ENCODE measurements at regions not wholly inside any gene's neighbourhood (a gene's known extent, or its start where the extent isn't known, plus 50 kb on each side); places are given as distances from the start of the nearest gene placed in this dataset.

DNA sequence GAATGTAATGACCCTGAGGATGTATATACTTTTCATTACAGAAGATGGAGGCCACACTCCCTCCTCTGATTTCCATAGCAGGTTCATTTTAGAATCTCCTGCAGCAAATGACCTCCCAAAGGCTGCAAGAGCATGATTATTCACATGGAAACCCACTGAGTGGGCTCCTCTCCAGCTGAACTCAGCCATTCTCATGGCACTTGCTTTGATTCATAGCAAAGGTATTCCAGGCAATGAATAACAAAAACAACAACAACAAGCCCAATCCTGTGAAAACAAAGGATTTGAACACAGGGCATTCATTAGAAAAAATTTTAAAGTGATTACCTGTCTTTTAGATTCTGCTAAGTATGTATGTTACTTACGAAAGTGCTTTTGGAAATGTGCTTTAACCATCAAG, 894.0 kb upstream of the FRG1 start:
- DNase-seq, result no peak

DNA sequence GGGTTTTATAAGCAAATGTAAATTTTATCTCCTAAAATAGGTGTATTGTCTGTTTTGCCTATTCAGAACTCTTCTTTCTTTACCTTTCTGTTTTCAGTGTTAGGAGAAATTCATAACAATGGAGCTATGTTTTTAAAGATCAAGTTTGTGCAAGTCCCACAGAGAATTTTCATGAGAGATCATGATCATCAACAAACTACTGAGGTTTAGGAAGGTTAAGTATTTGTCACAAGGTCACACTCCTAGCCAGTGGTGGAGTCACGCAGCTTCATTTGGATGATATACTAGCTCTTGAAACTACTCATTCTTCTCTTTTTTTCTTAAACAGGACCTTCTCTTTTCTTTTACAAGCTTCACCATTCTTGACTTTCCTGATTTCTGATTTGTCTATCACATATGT, 892.6 kb upstream of the FRG1 start:
- DNase-seq, result no peak

DNA sequence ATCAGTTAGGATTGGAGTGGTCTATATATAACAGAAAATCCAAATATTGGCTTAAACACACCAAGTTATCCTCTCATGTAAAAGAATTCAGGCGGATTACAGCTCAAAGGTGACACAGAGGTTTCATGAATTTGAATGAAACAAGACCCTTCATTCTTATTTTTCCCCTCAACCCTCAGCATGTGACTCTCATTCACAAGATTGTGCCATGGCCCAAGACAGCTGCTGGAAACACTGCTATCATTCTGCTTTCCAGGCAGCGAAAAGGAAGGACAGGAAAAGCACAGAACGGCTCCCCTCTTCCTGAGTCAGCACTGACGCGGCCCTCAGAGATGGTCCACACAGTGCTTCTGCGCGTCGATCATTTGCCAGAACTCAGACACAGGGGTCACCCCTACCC, 891.0 kb upstream of the FRG1 start:
- DNase-seq, result no peak

DNA sequence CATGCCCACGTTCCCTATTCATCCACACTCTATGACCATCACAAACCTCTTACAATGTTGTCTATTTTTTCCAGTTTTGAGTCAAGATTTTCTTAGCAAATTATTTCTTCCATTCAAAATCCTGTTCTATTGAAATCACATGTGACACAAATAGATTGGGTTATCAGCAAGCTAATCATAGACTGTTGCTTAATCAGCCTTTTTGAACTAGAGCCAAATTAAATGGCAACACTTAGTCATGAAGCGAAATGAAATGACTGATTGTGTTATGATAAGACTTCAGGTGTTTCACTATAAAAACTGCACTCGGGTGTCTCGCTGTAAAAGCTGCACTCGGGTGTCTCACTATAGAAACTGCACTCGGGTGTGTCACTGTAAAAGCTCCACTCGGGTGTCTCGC, 890.0 kb upstream of the FRG1 start:
- DNase-seq, result no peak

DNA sequence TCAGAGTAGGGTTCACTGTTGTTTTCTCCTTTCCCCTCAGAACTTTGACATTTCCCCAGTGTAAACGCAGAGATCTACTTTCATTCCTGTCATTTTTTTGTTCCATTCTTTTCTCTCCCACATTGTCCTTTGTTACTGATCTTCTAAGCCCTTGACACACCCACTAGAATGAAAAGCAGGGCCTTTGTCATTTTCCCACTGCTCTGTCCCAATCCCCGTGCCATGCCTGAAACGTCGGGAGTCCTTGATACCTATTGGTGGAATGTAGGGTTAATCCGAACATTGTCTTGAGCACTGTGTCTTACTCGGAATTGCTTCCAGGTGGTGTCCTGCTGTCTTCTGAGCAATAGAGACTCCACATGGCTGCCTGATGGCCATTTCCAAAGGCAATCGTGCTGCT, 887.1 kb upstream of the FRG1 start:
- no peak for DNase-seq

DNA sequence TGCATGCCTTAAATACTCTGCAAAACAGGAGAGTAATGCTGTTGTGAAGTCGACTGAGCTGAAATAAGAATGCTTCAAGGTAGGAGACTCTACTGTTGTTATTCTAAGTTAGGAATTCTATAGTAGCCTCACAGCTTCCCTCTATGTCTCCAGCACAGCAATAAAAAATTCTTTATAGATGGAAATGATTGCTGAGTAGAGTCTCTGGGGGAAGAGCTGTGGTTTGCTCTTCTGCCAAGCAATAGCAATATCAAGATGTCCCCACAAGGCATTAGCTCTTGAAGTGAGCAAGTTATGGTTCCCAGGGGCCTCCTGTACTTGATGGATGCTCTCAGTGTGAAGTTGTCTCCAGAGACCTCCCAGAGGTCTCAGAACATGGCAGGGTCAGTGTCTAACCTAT, 880.6 kb upstream of the FRG1 start:
- no peak for DNase-seq

DNA sequence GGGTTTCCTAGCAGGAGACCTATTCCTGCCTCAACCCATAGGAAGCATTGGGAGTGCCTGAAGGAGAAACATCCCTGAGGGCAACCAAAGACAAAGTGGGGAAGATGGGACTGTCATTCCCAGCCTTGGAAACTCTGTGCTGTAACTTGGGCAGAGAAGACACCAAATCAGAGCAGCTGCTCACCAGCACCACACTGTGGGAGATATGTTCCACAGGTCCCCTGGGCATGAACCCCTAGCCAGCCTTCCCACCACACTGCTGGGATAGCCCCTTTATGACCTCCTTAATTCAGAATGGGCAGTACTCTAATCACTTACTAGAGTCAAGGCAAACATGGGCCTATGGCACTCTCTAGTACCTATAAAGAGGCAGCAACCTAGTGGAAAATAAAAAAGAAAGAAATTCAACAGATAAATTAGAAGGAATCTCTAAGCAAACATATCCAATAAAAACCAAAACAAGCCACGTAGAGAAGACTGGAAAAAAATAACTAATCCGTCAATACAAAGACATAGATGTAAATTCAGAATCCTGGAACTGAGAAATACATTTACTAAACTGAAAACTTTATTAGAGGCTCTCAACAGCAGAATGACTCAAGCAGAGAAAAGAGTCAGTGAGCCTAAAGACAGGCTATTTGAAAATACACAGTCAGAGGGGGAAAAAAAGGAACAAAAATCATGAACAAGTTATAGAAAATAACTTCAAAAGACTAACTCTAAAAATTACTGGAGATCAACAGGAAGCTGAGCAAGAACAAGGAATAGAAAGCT, 878.4 kb upstream of the FRG1 start:
- no peak for DNase-seq

DNA sequence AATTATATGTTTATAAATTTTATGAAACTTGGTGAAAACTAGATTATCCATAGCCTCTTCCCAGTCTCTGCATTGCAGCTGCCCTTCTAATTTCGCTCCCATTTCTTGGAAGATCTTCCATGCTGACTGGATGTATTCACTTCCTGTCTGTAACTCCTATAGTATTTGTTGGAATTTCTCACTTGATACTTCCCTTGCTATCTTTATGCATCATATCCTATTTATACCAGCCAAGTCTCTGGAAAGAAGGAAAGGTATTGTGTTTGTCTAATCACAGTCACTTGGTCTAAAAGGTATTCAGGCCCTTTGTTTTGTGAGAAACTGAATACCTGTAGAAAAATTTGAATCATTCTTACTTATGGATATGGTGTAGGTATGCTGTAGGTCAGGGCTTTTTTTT, 870.9 kb upstream of the FRG1 start:
- DNase-seq, result no peak

DNA sequence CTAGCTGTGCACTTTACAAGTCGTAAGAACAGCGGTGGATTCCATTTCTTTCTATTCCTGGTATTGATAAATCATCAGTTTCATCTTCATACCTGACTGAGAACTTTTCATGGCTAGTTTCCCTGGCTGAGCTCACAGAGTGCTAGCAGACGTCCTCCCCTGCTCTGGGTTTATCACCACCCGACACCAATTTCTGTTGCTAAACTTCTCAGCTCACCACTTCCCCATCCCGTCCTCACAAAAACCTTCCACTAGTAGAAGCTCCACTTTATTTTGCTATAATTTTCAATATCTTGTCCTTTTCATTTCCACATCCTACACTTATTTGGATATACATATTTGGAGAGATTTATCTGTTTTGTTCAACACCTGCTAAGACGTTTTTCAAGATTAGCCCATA, 869.4 kb upstream of the FRG1 start:
- no peak for DNase-seq

DNA sequence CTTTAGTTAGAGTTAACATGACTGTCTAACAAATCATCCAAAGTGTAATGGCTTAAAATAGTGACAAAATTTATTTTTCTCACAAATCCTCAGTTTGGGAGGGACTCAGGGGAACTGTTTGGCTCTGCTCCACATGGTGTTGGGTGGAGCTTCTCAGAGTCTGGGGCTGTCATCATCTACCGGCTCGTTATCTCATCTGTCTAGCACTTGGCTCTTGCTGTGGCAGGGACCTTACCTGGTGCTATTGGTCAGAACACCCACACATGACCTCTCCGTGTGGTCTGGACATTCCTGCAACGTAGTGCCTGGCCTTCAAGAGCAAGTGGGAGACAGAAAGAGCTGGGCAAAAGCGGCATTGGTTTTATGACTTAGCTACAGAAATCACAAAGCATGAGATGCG, 866.9 kb upstream of the FRG1 start:
- no peak for DNase-seq

DNA sequence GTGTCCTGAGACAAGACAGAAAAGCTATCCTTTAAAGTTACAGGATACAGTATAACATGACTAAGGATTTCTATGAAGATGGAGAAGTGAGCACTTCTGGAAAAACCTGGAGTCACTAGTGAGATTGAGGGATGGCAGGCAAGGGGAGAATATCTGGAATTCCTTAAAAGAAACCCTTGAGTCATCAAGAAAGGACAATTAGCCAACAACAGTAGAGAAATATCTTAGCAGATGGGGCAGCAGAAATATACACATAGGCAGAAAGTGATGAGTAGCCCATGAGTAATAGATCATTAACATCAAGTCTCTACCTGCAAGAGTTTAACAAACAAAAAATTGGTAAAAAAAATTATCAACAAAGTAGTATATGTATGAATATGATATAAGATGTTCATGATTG, 858.8 kb upstream of the FRG1 start:
- no peak for DNase-seq

DNA sequence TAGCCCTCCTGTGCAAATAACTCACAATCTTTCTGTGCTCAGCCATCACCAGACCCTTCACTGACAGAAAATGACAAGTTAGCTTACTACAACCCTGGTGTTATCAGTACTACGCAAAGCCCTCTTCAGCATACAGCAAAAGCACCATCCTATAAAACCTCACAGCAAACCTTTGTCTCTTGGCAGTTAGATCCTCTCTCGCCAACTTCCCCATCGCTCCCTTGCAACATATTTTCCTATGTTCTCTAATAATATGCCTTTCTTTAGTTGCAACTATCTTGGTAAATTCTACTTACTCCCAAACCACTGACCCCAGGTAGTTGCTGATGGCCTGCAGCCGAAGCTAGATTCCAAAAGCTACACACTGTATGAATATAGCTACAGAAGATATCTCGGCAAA, 856.9 kb upstream of the FRG1 start:
- DNase-seq, result no peak

DNA sequence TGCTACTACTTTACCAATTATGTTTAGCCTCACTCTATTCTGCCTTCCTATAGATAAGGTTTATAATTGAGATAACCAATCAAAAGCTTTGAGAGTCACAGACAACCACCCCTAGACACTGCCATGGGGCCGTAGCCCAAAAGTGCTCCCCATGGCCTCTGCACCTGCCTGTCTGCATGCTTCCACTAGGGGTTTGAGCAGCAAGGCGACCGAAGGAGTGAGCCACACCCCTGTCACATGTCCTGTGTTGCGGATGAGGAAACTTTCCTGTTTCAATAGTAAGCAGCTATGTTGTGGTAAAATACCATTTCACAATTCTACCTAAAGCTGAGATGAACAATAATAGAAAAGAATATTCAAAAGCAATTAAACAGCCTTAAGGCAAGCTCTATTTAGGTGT, 856.0 kb upstream of the FRG1 start:
- no peak for DNase-seq

DNA sequence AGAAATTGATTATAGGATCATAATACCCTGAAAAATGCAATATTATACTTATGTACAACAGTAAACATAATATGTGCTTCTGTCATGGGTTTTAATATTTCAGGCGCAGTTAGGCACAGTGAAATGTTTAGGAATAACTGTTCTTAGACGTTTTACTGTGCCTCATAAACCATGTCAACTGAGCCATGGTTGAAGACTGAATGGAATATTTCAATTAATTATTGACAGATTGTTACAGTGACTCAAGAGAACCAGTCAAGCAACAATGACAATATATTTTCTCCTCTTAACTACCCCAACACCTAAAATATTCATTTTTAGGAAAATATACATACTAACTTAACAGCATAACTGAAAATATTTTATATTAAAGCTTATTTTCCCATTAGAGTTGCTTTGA, 852.7 kb upstream of the FRG1 start:
- no peak for DNase-seq

DNA sequence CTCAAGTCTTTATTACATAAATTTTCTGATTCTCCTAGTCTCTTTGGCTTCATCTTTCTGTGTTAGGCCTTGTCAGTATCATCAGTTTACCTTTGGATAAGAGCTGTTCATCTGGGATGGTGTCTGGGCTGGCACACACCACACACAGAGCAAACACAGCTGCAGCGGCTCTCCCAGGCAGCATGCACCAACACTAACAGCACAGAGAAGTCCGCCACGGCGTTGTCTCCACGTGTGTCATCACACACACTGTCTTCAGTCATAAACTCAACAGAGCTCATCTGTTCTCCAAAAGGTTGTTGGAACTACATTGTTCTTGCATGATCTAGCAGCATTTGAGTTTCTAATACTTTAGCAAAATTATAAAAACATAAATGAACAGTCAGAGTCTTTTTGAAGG, 851.9 kb upstream of the FRG1 start:
- DNase-seq, result no peak

DNA sequence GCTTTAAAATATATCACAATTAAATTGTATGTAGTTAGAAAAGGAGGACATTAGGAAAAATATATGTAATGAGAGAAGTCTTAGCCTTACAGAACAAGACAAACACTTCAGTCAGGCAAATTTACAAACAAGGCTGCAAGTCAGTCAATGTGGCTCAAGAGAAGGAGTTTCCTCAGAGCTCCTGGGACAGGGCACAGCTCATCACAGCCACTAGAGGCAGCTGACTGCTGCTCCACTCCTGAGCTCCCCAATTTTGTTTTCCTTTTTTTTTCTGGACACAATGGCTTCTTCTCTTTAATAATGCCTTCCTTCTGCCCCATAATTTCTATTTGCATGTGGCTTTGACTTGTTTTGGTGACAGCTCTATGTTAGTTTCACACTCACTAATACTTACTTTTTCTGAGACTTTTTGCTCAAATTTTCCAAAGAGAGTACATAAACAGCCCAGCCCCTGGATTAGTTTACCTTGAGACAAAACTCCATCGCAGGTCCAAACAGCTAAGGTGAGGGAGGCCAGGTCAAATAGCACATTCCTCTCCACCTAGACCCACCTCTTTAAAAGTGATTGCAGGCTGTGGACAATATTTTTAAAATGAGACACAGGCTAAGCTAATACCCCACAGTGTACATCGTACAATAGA, 850.4 kb upstream of the FRG1 start:
- no peak for DNase-seq

DNA sequence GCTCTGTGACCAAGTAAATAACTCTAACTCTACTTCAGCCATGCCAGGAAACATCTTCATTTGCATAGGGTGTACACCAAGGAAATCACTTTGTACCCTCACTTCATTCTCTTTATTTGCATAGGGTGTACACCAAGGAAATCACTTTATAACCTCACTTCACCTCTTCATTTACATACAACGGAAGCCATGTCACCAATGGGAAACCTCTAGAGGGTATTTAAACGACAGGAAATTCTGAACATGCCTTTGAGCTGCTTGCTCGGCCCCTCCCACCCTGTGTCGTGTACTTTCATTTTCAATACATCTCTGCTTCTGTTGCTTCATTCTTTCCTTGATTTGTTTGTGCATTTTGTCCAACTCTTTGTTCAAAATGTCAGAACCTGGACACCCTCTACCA, 848.1 kb upstream of the FRG1 start:
- DNase-seq, result no peak

DNA sequence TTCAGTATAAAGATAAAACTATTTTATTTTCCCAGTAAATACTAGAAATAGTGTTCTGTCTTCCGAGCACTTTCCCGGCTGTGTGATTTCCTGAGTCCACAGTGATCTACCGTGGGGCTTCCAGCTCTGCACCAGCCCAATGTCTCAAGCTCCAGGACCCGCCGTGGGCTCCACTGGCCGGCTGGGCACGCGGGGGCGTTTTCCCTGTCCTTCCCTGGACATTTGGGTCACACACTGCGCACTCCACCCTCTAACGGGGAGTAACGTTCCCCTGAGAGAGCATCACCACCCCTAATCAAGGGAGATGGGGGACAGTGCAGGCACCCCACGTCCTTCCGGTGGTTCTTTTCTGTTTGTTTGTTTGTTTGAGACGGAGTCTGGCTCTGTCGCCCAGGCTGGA, 844.6 kb upstream of the FRG1 start:
- no peak for DNase-seq

DNA sequence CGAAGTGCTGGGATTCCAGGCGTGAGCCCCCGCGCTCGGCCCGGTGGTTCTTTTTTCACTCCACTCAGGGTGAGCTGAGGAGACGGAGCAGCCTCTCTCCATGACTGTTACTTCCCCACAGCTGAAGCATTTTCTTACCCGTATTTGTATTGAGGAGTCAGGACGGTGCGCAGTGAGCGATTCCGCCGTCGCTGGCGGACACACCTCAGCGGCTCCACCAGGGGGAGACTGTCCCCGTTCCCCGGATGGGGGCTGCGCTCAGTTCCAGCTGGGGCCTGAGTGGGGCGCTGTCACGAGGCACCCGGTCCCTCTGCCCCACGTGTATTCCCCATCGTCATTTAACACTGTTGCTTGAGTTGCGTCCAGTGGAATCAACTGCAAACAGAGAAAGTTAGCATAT, 844.0 kb upstream of the FRG1 start:
- DNase-seq, result no peak

DNA sequence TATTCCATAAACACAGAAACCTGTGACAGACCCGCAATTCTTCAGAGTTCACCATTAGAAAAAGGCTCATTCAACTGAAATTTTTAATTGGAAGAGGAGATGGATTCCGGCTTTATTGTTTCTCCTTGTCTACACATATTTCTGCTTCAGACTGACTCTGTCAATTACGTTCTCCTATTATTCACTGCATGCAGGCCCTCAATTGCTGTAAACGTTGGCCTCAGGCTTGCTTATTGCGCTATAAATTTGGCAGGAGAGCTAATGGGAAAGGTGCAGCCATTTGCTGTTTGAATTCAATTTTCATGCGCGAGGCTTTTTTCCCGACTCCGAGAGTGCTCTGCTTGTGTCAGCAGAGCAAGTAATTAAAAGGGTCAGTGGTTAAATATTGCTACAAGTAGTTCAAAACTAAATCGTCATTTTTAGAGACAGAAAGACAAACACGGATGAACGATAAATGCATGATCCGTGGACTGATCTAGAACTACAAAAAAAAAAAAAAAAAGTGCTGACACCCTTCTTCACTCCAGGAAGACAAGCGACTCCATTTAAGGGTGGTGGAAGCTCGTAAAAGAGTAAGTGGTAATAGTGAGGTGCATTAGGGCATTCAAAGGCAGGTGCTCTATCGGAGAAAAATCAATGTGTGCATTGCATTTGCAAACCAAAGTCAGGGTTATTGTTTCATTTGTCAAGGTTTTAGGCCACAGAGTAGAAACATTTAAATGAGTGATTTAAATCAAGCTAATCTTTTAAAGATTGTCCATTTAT, 841.6 kb upstream of the FRG1 start:
- no peak for DNase-seq

DNA sequence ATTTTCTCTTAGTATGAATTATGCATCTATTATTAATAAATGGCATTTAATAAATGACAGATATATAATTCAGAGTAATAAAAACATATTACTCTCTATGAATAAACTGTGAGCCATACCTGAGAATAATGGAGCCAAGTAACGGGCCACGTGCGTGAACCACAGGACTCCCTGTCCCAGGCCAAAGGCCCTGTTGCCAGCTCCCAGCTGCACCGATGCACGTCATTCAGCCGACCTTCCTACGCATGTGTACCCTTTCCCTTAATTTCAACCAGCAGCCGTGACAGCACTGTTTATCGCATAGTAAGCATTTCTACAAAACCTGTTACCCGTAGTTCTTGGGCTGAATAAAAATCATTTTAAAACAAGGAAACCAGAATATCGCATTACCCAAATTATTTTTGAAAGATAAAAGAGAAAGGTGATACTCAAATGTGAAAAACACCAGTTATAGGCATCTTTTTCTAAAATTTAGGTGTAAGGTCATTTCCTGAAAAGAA, 827.2 kb upstream of the FRG1 start:
- DNase-seq, result no peak

DNA sequence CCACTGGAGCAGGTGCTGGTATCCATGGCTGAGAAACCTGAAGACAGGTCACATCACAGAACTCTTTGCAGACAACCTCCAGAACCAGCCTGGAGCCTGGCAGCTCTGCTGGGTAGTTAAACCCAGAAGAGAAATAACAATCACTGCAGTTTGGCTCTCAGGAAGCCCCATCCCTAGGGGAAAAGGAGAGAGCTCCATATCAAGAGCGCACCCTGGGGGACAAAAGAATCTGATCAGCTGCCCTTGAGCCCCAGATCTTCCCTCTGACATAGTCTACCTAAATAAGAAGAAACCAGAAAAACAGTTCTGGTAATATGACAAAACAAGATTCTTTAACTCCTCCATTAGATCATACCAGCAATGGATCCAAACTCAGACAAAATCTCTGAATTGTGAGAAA, 823.2 kb upstream of the FRG1 start:
- DNase-seq, result no peak

DNA sequence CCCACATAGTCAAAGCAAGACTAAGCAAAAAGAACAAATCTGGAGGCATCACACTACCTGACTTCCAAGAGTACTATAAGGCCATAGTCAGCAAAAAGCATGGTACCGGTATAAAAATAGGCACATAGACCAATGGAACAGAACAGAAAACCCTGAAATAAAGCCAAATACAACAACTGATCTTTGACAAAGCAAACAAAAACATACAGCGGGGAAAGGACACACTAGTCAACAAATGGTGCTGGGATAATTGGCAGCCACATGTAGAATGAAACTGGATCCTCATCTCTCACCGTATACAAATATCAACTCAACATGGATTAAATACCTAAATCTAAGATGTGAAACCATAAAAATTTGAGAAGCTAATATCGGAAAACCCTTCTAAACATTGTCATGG, 819.3 kb upstream of the FRG1 start:
- no peak for DNase-seq

DNA sequence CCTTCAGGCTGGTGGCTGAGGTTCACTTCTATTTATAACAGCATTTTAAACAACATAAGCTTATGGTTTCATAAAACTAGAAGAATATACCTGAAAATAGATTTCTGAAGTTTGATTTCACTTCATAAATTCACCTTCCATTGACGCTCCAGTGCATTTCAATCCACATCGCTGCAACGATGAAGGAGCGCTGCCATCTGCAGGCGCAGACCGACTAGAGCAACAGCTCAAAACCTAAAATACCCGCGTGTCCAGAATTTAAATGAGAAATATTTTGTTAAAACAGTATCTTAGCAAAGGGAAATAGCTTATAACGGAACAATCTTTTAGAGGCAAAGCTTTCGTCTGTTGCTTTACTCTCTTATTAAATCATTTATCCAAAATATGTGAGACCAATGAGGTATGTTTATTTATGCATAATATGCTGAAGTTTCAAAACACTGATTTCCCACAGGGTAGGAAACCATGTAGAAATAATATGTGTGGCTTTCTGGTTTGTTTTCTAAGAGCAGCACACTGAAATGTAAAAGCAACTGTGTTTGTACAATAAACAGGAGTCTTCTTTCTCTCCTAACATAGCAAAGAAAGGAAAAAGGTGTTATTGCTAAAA, 816.4 kb upstream of the FRG1 start:
- DNase-seq, result peak; percentile 65
